Ovary (tissue), 3 donors: ENCODE measurements at regions not wholly inside any gene's neighbourhood (a gene's known extent, or its start where the extent isn't known, plus 50 kb on each side); places are given as distances from the start of the nearest gene placed in this dataset.

Experiments used
- CTCF ChIP-seq, 3 donors: fragments of 450-650 bp in 2 of 3; fragments of 200-600 bp in 1 of 3; IDR thresholded peaks; one replicate each; pipeline versions ENCODE4 v1.5.1 to v1.8.0; 2016 to 2022; ENCODE audit warnings: antibody characterized with exemption in 3 of 3, mild to moderate bottlenecking in 1 of 3
- EP300 ChIP-seq: sonication (generic); formaldehyde crosslinking; IDR thresholded peaks from one replicate; pipeline ENCODE4 v1.6.1; 2017; ENCODE audit warnings: antibody characterized with exemption
- POLR2A ChIP-seq: fragments of 450-650 bp; IDR thresholded peaks from one replicate; pipeline ENCODE4 v1.6.1; 2017; ENCODE audit warnings: antibody characterized with exemption, mild to moderate bottlenecking, moderate library complexity
- donor health status: DM: no; HTN: no; CAD: no.

- TF ChIP-seq CTCF (IDR thresholded peaks at IDR 0.05) (no peak), EP300 (no peak), POLR2A (no peak)
Measured at GRCh38 chr12:73372856-73373255, 1100.7 kb downstream of the TRHDE start.
